IMR-90 (cell line): ENCODE measurements at regions not wholly inside any gene's neighbourhood (a gene's known extent, or its start where the extent isn't known, plus 50 kb on each side); places are given as distances from the start of the nearest gene placed in this dataset.

Source experiments
- ATAC-seq: fragments of 200-7000 bp; cut with Tn5 transposase; 2 replicates; pipeline ENCODE4 v1.9.1; 2020; ENCODE audit warnings: low read depth, mild to moderate bottlenecking, moderate library complexity
- BruUV-seq: library from RNA; stranded (reverse); fragments of 400-500 nt; replicated peaks from 2 replicates; lab custom pipeline; 2021; lab: Mats Ljungman, UMichigan
- CTCF ChIA-PET: fragments of 300-600 bp; formaldehyde crosslinking; extraction: SDS; loops from one replicate; lab custom pipeline; 2021; ENCODE audit warnings: antibody characterized with exemption; lab: Yijun Ruan, JAX
- POLR2A ChIA-PET: fragments of 300-600 bp; sonication (Branson Sonifier 250); formaldehyde crosslinking; loops from one replicate; lab custom pipeline; 2022; ENCODE audit warnings: antibody characterized with exemption; ENCODE audit not compliant: unreplicated experiment; lab: Charles Lee
- DNase-seq: peaks from one replicate; pipeline ENCODE4 v3.0.0; 2013
- H2AFZ ChIP-seq: replicated peaks from 2 replicates; pipeline ENCODE3; 2013; ENCODE audit warnings: low read length, mild to moderate bottlenecking; ENCODE audit not compliant: poor library complexity
- H2AK5ac ChIP-seq: 2 replicates; pipeline ENCODE4 v1.6.1; 2013; ENCODE audit warnings: low read depth, low read length, inconsistent platforms
- H2AK9ac ChIP-seq: replicated peaks from 2 replicates; pipeline ENCODE3; 2013; ENCODE audit warnings: mild to moderate bottlenecking, low read depth, low read length, moderate library complexity; ENCODE audit not compliant: poor library complexity
- H2BK120ac ChIP-seq: 2 replicates; pipeline ENCODE4 v1.6.1; 2013; ENCODE audit warnings: low read depth, low read length, inconsistent platforms
- H2BK15ac ChIP-seq: 3 replicates; pipeline ENCODE4 v1.6.1; 2013; ENCODE audit warnings: low read depth, low read length, inconsistent platforms
- H2BK20ac ChIP-seq: 2 replicates; pipeline ENCODE4 v1.6.1; 2013; ENCODE audit warnings: low read depth, mild to moderate bottlenecking, inconsistent platforms, low read length, moderate library complexity
- H2BK5ac ChIP-seq: 2 replicates; pipeline ENCODE4 v1.6.1; 2013; ENCODE audit warnings: mild to moderate bottlenecking, low read depth, low read length, inconsistent platforms; ENCODE audit not compliant: poor library complexity, severe bottlenecking
- H3K14ac ChIP-seq: replicated peaks from 2 replicates; pipeline ENCODE4 v1.6.1; 2013; ENCODE audit warnings: low read depth, low read length, inconsistent platforms
- H3K18ac ChIP-seq: 2 replicates; pipeline ENCODE4 v1.6.1; 2013; ENCODE audit warnings: low read depth, low read length, control low read depth
- H3K23ac ChIP-seq: 2 replicates; pipeline ENCODE4 v1.6.1; 2013; ENCODE audit warnings: low read depth, low read length, inconsistent platforms
- H3K27ac ChIP-seq: 2 replicates; pipeline ENCODE4 v1.5.1; 2013; ENCODE audit warnings: mild to moderate bottlenecking, control low read depth, low read length; ENCODE audit not compliant: insufficient read depth
- H3K27me3 ChIP-seq: 2 replicates; pipeline ENCODE4 v1.6.1; 2013; ENCODE audit warnings: low read length; ENCODE audit not compliant: control insufficient read depth, insufficient read depth
- H3K36me3 ChIP-seq: 2 replicates; pipeline ENCODE4 v1.6.1; 2013; ENCODE audit warnings: low read length, mixed read lengths; ENCODE audit not compliant: control insufficient read depth, insufficient read depth
- H3K4ac ChIP-seq: 2 replicates; pipeline ENCODE4 v1.6.1; 2013; ENCODE audit warnings: low read depth, low read length, inconsistent platforms
- H3K4me1 ChIP-seq: 2 replicates; pipeline ENCODE4 v1.6.1; 2013; ENCODE audit warnings: low read length, mixed read lengths; ENCODE audit not compliant: control insufficient read depth, insufficient read depth
- H3K4me2 ChIP-seq: 2 replicates; pipeline ENCODE4 v1.6.1; 2013; ENCODE audit warnings: low read depth, mild to moderate bottlenecking, control low read depth, low read length, moderate library complexity
- H3K4me3 ChIP-seq: 2 replicates; pipeline ENCODE4 v1.5.1; 2013; ENCODE audit warnings: low read depth, mild to moderate bottlenecking, control low read depth, low read length, moderate library complexity; ENCODE audit not compliant: insufficient read depth
- H3K56ac ChIP-seq: 2 replicates; pipeline ENCODE4 v1.6.1; 2013; ENCODE audit warnings: low read length, inconsistent platforms; ENCODE audit not compliant: insufficient read depth; ENCODE audit errors: extremely low read depth
- H3K79me1 ChIP-seq, 2 experiments: 2 replicates each; pipeline ENCODE4 v1.6.1; 2013; ENCODE audit warnings: low read length in 2 of 2, inconsistent platforms in 1 of 2, low read depth in 1 of 2
- H3K9ac ChIP-seq: 2 replicates; pipeline ENCODE4 v1.6.1; 2013; ENCODE audit warnings: low read depth, low read length, control low read depth
- H3K9me1 ChIP-seq: 2 replicates; pipeline ENCODE4 v1.6.1; 2013; ENCODE audit warnings: low read length, inconsistent platforms; ENCODE audit not compliant: insufficient read depth
- H3K9me3 ChIP-seq: 2 replicates; pipeline ENCODE4 v1.6.1; 2013; ENCODE audit warnings: low read length; ENCODE audit not compliant: control insufficient read depth, insufficient read depth
- H4K20me1 ChIP-seq: 2 replicates; pipeline ENCODE4 v1.6.1; 2013; ENCODE audit warnings: low read length, inconsistent platforms; ENCODE audit not compliant: insufficient read depth
- H4K5ac ChIP-seq: 2 replicates; pipeline ENCODE4 v1.6.1; 2013; ENCODE audit warnings: mild to moderate bottlenecking, low read depth, low read length, control low read depth
- H4K8ac ChIP-seq, 2 experiments: 2 replicates each; pipeline ENCODE4 v1.6.1; 2013; ENCODE audit warnings: low read depth in 2 of 2, low read length in 2 of 2, control low read depth in 1 of 2, inconsistent platforms in 1 of 2
- H4K91ac ChIP-seq: 2 replicates; pipeline ENCODE4 v1.6.1; 2013; ENCODE audit warnings: low read depth, low read length, inconsistent platforms; ENCODE audit not compliant: insufficient read depth
- CEBPB ChIP-seq: IDR thresholded peaks from 2 replicates; pipeline ENCODE4 v1.6.1; 2012; ENCODE audit warnings: low read depth, low read length, improper control_type of control experiment
- SMC3 ChIP-seq: fragments of 150-350 bp; IDR thresholded peaks from 2 replicates; pipeline ENCODE4 v1.6.1; 2016; ENCODE audit warnings: low read depth, mild to moderate bottlenecking, antibody characterized with exemption, low read length, moderate library complexity
- WGBS, 2 experiments: methylation state at CpG; one replicate each; pipeline versions ENCODE4 v1.1.5 to v1.1.7; 2013; ENCODE audit warnings: missing lambda C conversion rate in 2 of 2; ENCODE audit not compliant: insufficient read length in 1 of 2; ENCODE audit errors: extremely low coverage in 2 of 2; 5-methylcytosine and 5-hydroxymethylcytosine counted together
- dilution Hi-C: fragments of 300-500 bp; cut with HindIII; formaldehyde crosslinking; loops from one replicate; pipeline ENCODE4 v1.14.3; 2018; ENCODE audit warnings: low sequenced_read_pairs; ENCODE audit not compliant: unreplicated experiment
- in situ Hi-C: fragments of 300-500 bp; cut with MboI; formaldehyde crosslinking; loops from 3 replicates; pipeline ENCODE4 v1.14.3; 2019; ENCODE audit warnings: low sequenced_read_pairs, inconsistent platforms, mixed read lengths
- intact Hi-C: fragments of 100-400 bp; cut with micrococcal nuclease; formaldehyde crosslinking; loops from 2 replicates; pipeline ENCODE4 v1.10.0; 2022

- Histone ChIP-seq H3K4me2 (no peak overlapping the region), H3K4me3 (no peak overlapping the region), H3K14ac (no peak overlapping the region), H2BK120ac (no peak overlapping the region), H3K9me1 (no peaks in the 10 kb centered on the region), H3K9ac (no peak overlapping the region), H2BK20ac (no peak overlapping the region), H4K5ac (no peak overlapping the region), H2AFZ (no peak overlapping the region), H3K9me3 (peaks cover 10% of the 10 kb centered on the region), H2BK5ac (no peak overlapping the region), H3K36me3 (no peaks in the 10 kb centered on the region), H3K56ac (no peak overlapping the region), H3K18ac (no peak overlapping the region), H3K79me1 (no peaks in the 10 kb centered on the region), H2BK15ac (no peak overlapping the region), H4K91ac (no peak overlapping the region), H3K23ac (no peak overlapping the region), H4K8ac (no peak overlapping the region), H4K20me1 (no peaks in the 10 kb centered on the region), H3K27ac (no peak overlapping the region), H2AK5ac (no peak overlapping the region), H2AK9ac (no peak overlapping the region), H3K4ac (no peak overlapping the region), H3K27me3 (no peaks in the 10 kb centered on the region), H3K4me1 (no peaks in the 10 kb centered on the region)
- POLR2A ChIA-PET: no interaction called here
- intact Hi-C loops (no loop called here), dilution Hi-C loops (no loop called here), in situ Hi-C loops (no loop called here)
- no TSS peak for BruUV-seq
- ATAC-seq (no peak), DNase-seq (no peak)
- CTCF ChIA-PET: no interaction called here
- TF ChIP-seq CEBPB (peak; percentile 69), SMC3 (no peak)
- no CpG with 5 or more reads among the region's 1 CpG for WGBS, 2 experiments
Observed at GRCh38 chr2:79320871-79321270, 161.3 kb upstream of the REG3A start.
